ENCODE measurements at regions not wholly inside any gene's neighbourhood (a gene's known extent, or its start where the extent isn't known, plus 50 kb on each side); places are given as distances from the start of the nearest gene placed in this dataset.

DNA sequence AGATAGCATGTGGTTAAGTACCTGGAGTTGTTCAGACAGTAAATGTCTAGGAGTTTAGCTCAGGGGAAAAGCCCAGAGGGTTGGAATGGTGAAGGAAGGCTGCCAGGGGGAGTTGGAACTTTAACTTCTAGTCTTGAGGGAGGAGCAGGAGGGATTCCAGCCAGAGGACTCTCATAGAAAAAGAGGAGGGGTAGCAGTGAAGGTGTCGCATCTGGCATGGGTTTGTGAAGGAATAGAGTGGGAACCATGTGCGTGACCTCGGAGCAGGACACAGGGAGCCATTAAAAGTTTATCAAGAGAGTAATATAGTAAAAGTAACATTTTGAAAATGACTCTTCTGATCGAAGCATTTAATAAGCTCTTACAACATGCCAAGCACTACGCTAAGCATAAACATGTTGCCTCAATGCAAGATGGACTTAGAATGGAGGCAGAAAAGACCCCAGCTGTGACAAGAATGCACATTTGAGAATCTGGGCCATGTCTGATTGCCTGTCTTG, 632.4 kb upstream of the CAMK1G start:
- no peak for DNase-seq (ENCODE audit: extremely low spot score)
- CTCF ChIA-PET = no interaction called here

DNA sequence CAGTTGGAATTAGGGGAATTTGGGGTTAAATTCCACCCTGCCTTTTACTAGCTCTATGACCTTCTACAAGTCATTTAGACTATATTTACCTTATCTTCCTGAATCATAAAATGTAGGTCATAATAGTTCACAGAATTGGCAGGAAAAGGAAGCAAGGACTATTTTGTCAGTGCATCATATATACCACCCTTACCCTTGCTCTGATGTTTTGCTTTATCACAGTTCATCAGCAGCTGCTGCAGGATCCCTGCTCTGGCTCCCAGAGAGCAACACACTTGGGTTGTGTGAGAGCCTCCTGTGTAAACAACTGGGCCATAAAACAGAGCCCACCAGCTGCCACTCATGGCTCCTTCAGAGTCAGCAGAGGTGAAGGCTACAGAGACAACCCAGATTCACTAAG, 631.6 kb upstream of the CAMK1G start:
- TF ChIP-seq, protein P1, sequence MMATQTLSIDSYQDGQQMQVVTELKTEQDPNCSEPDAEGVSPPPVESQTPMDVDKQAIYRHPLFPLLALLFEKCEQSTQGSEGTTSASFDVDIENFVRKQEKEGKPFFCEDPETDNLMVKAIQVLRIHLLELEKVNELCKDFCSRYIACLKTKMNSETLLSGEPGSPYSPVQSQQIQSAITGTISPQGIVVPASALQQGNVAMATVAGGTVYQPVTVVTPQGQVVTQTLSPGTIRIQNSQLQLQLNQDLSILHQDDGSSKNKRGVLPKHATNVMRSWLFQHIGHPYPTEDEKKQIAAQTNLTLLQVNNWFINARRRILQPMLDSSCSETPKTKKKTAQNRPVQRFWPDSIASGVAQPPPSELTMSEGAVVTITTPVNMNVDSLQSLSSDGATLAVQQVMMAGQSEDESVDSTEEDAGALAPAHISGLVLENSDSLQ (IDR thresholded peaks at IDR 0.05) = no peak
- ChIA-PET CTCF (no interaction called here), POLR2A (no interaction called here)
- no peak for DNase-seq (ENCODE audit: extremely low spot score)

More for the DNA sequence above, 632.4 kb upstream of the CAMK1G start:
- POLR2A ChIA-PET = no interaction called here
- no peak for TF ChIP-seq BHLHE40 (IDR thresholded peaks at IDR 0.05; ENCODE audit: borderline replicate concordance)

DNA sequence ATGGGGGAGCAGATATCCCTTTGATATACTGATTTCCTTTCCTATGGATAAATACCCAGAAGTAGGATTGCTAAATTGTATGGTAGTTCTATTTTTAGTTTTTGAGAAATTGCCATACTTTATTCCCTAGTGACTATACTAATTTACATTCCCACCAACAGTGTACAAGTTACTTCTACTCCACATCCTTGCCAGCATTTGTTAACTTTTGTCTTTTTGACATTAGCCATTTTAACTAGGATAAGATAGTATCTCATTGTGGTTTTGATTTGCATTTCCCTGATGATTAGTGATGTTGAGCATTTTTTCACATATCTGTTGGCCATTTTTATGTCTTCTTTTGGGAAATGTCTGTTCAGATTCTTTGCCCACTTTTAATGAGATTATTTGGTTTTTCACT, 620.6 kb upstream of the CAMK1G start:
- ChIA-PET POLR2A (no interaction called here), CTCF (no interaction called here)
- TF ChIP-seq, protein P1 (IDR thresholded peaks at IDR 0.05) = no peak
- TF ChIP-seq ZNF384 (IDR thresholded peaks at IDR 0.05) (no peak), L3MBTL2 (conservative IDR thresholded peaks at IDR 0.05) (no peak), FOXA1 (IDR thresholded peaks at IDR 0.05) (no peak), NFRKB (IDR thresholded peaks at IDR 0.05) (no peak), BHLHE40 (IDR thresholded peaks at IDR 0.05; ENCODE audit: borderline replicate concordance) (no peak), TARDBP (IDR thresholded peaks at IDR 0.05) (no peak), ELF4 (IDR thresholded peaks at IDR 0.05) (no peak), SP1 (IDR thresholded peaks at IDR 0.05) (no peak), SUZ12 (IDR thresholded peaks at IDR 0.05) (no peak), HDGF (IDR thresholded peaks at IDR 0.05; ENCODE audit: borderline replicate concordance) (no peak)
- no peak for DNase-seq (ENCODE audit: extremely low spot score)

DNA sequence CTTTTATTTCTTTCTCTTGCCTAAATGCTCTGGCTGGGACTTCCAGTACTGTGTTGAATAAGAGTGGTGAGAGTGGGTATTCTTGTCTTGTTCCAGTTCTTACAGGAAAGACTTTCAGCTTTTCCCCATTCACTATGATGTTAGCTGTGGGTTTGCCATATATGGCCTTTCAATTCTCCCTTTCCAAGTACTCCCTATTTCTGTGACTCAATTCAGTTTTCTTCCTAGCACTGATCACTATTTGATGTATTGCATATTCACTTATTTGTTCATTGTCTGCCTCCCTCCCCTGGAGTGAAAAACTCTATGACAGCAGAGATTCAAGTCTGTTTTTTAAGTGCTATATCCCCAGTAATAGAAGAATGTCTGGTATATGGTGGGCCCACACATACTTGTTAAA, 618.2 kb upstream of the CAMK1G start:
- TF ChIP-seq ELF4 (IDR thresholded peaks at IDR 0.05) (no peak), ARNT (IDR thresholded peaks at IDR 0.05) (no peak), LEF1 (IDR thresholded peaks at IDR 0.05; ENCODE audit: borderline replicate concordance) (no peak), ZNF384 (IDR thresholded peaks at IDR 0.05) (no peak), FOXM1 (IDR thresholded peaks at IDR 0.05; ENCODE audit: borderline replicate concordance) (no peak), SP1 (IDR thresholded peaks at IDR 0.05) (no peak), FOXK2 (IDR thresholded peaks at IDR 0.05) (no peak), FOXA1 (IDR thresholded peaks at IDR 0.05) (no peak), NFRKB (IDR thresholded peaks at IDR 0.05) (no peak), L3MBTL2 (conservative IDR thresholded peaks at IDR 0.05) (no peak), BHLHE40 (IDR thresholded peaks at IDR 0.05; ENCODE audit: borderline replicate concordance) (no peak)
- TF ChIP-seq, protein P1 (IDR thresholded peaks at IDR 0.05) = no peak
- ChIA-PET CTCF (no interaction called here), POLR2A (no interaction called here)
- DNase-seq (ENCODE audit: extremely low spot score) = no peak

DNA sequence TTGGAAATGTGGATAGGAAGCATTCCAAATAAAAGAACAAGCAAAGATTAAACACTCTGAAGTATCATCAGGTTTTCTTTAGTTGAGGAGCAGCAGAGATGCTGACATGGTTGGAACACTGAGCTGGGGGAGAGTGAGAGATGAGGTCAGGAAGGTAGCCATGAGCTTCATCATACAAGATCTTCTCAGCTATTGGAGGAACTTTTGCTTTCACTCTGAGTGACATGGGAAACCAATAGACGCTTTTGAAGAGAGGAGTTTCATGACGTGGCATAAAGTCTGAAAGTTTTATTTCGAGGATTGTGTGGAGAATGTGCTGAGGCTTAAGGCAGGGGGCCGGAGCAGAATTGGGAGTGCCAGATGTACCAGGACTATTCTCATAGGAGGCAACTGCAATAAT, 616.2 kb upstream of the CAMK1G start:
- ChIA-PET CTCF (no interaction called here), POLR2A (no interaction called here)
- TF ChIP-seq L3MBTL2 (conservative IDR thresholded peaks at IDR 0.05) (no peak), FOXK2 (IDR thresholded peaks at IDR 0.05) (no peak), FOXA1 (IDR thresholded peaks at IDR 0.05) (no peak), TARDBP (IDR thresholded peaks at IDR 0.05) (no peak), ZNF384 (IDR thresholded peaks at IDR 0.05) (no peak), BHLHE40 (IDR thresholded peaks at IDR 0.05; ENCODE audit: borderline replicate concordance) (no peak), SP1 (IDR thresholded peaks at IDR 0.05) (no peak), HDGF (IDR thresholded peaks at IDR 0.05; ENCODE audit: borderline replicate concordance) (no peak), SUZ12 (IDR thresholded peaks at IDR 0.05) (no peak), FOXM1 (IDR thresholded peaks at IDR 0.05; ENCODE audit: borderline replicate concordance) (no peak), LEF1 (IDR thresholded peaks at IDR 0.05; ENCODE audit: borderline replicate concordance) (no peak), ARNT (IDR thresholded peaks at IDR 0.05) (no peak), ELF4 (IDR thresholded peaks at IDR 0.05) (no peak)
- TF ChIP-seq, protein P1 (IDR thresholded peaks at IDR 0.05) = no peak
- no peak for DNase-seq (ENCODE audit: extremely low spot score)

DNA sequence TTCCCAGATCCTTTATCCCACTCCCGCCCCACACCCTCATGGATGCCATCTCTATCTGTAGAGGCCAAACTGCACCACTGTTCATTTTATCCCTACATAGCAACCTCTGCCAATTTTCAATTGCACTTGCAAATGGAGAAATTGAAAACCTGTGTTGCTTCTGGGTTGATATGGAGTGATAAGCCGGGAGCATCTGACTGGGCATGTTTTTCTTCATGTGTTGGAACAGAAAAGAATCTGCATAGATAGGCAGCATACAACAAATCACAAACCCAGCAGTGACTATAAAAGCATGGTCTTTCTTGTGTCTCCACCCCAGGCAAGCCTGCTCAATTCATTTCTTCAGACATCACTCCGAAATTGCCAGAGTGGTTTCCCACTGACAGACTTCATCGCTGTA, 608.8 kb upstream of the CAMK1G start:
- ChIA-PET CTCF (no interaction called here), POLR2A (no interaction called here)
- no peak for DNase-seq (ENCODE audit: extremely low spot score)
- TF ChIP-seq TARDBP (IDR thresholded peaks at IDR 0.05) (no peak), NFRKB (IDR thresholded peaks at IDR 0.05) (no peak), ARNT (IDR thresholded peaks at IDR 0.05) (no peak), CTBP1 (IDR thresholded peaks at IDR 0.05; ENCODE audit: borderline replicate concordance) (no peak), L3MBTL2 (conservative IDR thresholded peaks at IDR 0.05) (no peak), ZNF384 (IDR thresholded peaks at IDR 0.05) (no peak), FOXA1 (IDR thresholded peaks at IDR 0.05) (no peak), SUZ12 (IDR thresholded peaks at IDR 0.05) (no peak), FOXK2 (IDR thresholded peaks at IDR 0.05) (no peak), FOXM1 (IDR thresholded peaks at IDR 0.05; ENCODE audit: borderline replicate concordance) (no peak), SP1 (IDR thresholded peaks at IDR 0.05) (no peak), ELF4 (IDR thresholded peaks at IDR 0.05) (no peak), LEF1 (IDR thresholded peaks at IDR 0.05; ENCODE audit: borderline replicate concordance) (no peak), HDGF (IDR thresholded peaks at IDR 0.05; ENCODE audit: borderline replicate concordance) (no peak), BHLHE40 (IDR thresholded peaks at IDR 0.05; ENCODE audit: borderline replicate concordance) (no peak)
- TF ChIP-seq, protein P1 (IDR thresholded peaks at IDR 0.05) = no peak
